NOMO-1 treated with DMSO at 0.1 percent for 48 hours (cell line): ENCODE measurements at regions not wholly inside any gene's neighbourhood (a gene's known extent, or its start where the extent isn't known, plus 50 kb on each side); places are given as distances from the start of the nearest gene placed in this dataset.
"Not testable (repeated sequence)": the region's sequence is repeated elsewhere in the genome, so short reads cannot be mapped to it uniquely, and the experiment has no call there.

Experiments
- DNase-seq: peaks from one replicate; lab custom pipeline; 2025; ENCODE audit not compliant: unreplicated experiment; lab: John Stamatoyannopoulos, UW

- DNase-seq = no peak
Observed at GRCh38 chr9:78896479-78896878, 599.6 kb downstream of the PSAT1 start.

- DNase-seq = no peak
Observed at GRCh38 chr9:78898234-78898633, 601.3 kb downstream of the PSAT1 start.

GRCh38 chr9:78899006-78899405 is 602.1 kb downstream of the PSAT1 start:
- no peak for DNase-seq

- DNase-seq = no peak
Observed at GRCh38 chr9:78900500-78900899, 603.6 kb downstream of the PSAT1 start.

GRCh38 chr9:78902051-78902450 is 605.1 kb downstream of the PSAT1 start:
- DNase-seq = no peak

- DNase-seq = no peak
Observed at GRCh38 chr9:78903581-78903980, 606.7 kb downstream of the PSAT1 start.

GRCh38 chr9:78904686-78905085 is 607.8 kb downstream of the PSAT1 start:
- DNase-seq = no peak

- DNase-seq = no peak
Observed at GRCh38 chr9:78905387-78905786, 608.5 kb downstream of the PSAT1 start.

- no peak for DNase-seq
Observed at GRCh38 chr9:78905986-78906755, 609.2 kb downstream of the PSAT1 start.

GRCh38 chr9:78909566-78909965 is 612.6 kb downstream of the PSAT1 start:
- no peak for DNase-seq

GRCh38 chr9:78916884-78917283 is 620.0 kb downstream of the PSAT1 start:
- not testable (repeated sequence) for DNase-seq

GRCh38 chr9:78918976-78919375 is 622.1 kb downstream of the PSAT1 start:
- DNase-seq = no peak

- no peak for DNase-seq
Observed at GRCh38 chr9:78919701-78920100, 622.8 kb downstream of the PSAT1 start.

GRCh38 chr9:78921341-78921740 is 624.4 kb downstream of the PSAT1 start:
- DNase-seq = no peak

- DNase-seq = no peak
Observed at GRCh38 chr9:78923966-78924659, 627.2 kb downstream of the PSAT1 start.

- no peak for DNase-seq
Observed at GRCh38 chr9:78927099-78927940, 630.4 kb downstream of the PSAT1 start.

GRCh38 chr9:78928625-78929405 is 631.9 kb downstream of the PSAT1 start:
- DNase-seq = no peak

GRCh38 chr9:78930281-78930680 is 633.4 kb downstream of the PSAT1 start:
- DNase-seq = no peak

GRCh38 chr9:78932849-78933627 is 636.1 kb downstream of the PSAT1 start:
- no peak for DNase-seq

GRCh38 chr9:78934880-78935279 is 636.9 kb upstream of the TLE4 start:
- no peak for DNase-seq
